ENCODE measurements at regions not wholly inside any gene's neighbourhood (a gene's known extent, or its start where the extent isn't known, plus 50 kb on each side); places are given as distances from the start of the nearest gene placed in this dataset.
"Not testable (repeated sequence)": the region's sequence is repeated elsewhere in the genome, so short reads cannot be mapped to it uniquely, and the experiment has no call there.

DNA sequence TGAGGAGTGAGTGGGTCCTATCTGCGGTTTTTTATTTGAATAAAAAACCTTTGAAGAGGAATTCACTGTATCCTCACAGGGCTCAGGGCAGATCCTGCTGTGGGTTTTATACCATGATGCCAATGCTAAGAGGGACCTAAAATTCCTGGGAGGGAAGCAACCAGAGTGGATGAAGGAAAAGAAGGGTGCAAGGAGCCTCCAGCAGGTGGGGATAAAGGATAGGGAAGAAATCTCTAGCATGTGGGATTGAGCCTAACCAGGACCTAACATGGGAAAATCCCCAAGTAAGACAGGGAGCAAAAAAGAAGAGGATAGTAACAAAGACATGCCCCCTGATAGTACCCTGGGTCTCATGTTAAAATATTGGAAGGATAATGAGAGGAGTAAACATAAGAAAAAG, 652.8 kb downstream of the GOLGA6L6 start:
- TF ChIP-seq, protein P1, sequence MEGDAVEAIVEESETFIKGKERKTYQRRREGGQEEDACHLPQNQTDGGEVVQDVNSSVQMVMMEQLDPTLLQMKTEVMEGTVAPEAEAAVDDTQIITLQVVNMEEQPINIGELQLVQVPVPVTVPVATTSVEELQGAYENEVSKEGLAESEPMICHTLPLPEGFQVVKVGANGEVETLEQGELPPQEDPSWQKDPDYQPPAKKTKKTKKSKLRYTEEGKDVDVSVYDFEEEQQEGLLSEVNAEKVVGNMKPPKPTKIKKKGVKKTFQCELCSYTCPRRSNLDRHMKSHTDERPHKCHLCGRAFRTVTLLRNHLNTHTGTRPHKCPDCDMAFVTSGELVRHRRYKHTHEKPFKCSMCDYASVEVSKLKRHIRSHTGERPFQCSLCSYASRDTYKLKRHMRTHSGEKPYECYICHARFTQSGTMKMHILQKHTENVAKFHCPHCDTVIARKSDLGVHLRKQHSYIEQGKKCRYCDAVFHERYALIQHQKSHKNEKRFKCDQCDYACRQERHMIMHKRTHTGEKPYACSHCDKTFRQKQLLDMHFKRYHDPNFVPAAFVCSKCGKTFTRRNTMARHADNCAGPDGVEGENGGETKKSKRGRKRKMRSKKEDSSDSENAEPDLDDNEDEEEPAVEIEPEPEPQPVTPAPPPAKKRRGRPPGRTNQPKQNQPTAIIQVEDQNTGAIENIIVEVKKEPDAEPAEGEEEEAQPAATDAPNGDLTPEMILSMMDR (IDR thresholded peaks at IDR 0.05) = peak; percentile 43
- TF ChIP-seq ZFX (IDR thresholded peaks at IDR 0.05; ENCODE audit: borderline replicate concordance) = not testable (repeated sequence)

All from 22Rv1 (cell line).